Left ventricle myocardium inferior (tissue), 1 donor: ENCODE measurements at regions not wholly inside any gene's neighbourhood (a gene's known extent, or its start where the extent isn't known, plus 50 kb on each side); places are given as distances from the start of the nearest gene placed in this dataset.

Source experiments
- DNase-seq: peaks from one replicate; pipeline ENCODE4 v3.0.0-alpha.2; 2020
- H3K27ac ChIP-seq: fragments of 200-600 bp; replicated peaks from 2 replicates; pipeline ENCODE4 v1.8.0; 2021
- H3K27me3 ChIP-seq: fragments of 200-600 bp; 2 replicates; pipeline ENCODE4 v1.8.0; 2021; ENCODE audit warnings: low read depth
- H3K36me3 ChIP-seq: fragments of 200-600 bp; 2 replicates; pipeline ENCODE4 v1.8.0; 2021
- H3K4me1 ChIP-seq: fragments of 200-600 bp; 2 replicates; pipeline ENCODE4 v1.8.0; 2021
- H3K4me3 ChIP-seq: fragments of 200-600 bp; 2 replicates; pipeline ENCODE4 v1.8.0; 2021; ENCODE audit warnings: mild to moderate bottlenecking, moderate library complexity
- H3K9me3 ChIP-seq: fragments of 200-600 bp; replicated peaks from 2 replicates; pipeline ENCODE4 v1.8.0; 2021
- CTCF ChIP-seq: fragments of 200-600 bp; IDR thresholded peaks from 2 replicates; pipeline ENCODE4 v1.8.0; 2021; ENCODE audit warnings: antibody characterized with exemption, mild to moderate bottlenecking, borderline replicate concordance
- intact Hi-C: fragments of 100-400 bp; cut with micrococcal nuclease; formaldehyde crosslinking; loops from one replicate; pipeline ENCODE4 v1.11.0; 2022
- donor health status: DM: no; HTN: yes; CAD: no; lungs with severe emphysema.

DNA sequence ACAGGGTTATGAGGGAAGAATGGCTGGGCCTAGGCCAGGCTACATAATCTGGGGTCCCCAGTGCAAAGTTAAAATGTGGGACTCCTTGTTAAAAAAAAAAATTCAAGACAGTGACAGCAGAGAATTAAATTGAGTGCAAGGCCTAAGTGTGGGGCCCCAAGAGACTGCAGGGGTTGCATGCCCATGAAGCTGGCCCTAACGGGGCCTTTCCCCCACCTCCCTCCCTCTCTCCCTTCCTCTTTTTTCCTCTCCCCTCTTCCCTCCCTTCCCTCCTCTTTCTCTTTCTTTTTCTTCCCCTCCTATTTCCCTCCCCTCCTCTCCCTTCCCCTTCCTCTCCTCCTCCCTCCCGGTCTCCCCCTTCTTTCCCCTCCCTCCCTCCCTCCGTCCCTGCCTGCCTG is 266.7 kb downstream of the LMO4 start:
- H3K27ac ChIP-seq = no peak overlapping the region

GRCh38 chr1:87598429-87598828 is 269.7 kb downstream of the LMO4 start:
- no peaks in the 10 kb centered on the region for H3K9me3 ChIP-seq
- no peak overlapping the region for H3K27ac ChIP-seq
- H3K4me3 ChIP-seq = no peak overlapping the region
- DNase-seq = no peak
- H3K27me3 ChIP-seq = no peaks in the 10 kb centered on the region
- H3K4me1 ChIP-seq = no peaks in the 10 kb centered on the region
- intact Hi-C loops = no loop called here
- TF ChIP-seq CTCF = no peak
- no peaks in the 10 kb centered on the region for H3K36me3 ChIP-seq

More for the DNA sequence above, 266.7 kb downstream of the LMO4 start:
- H3K4me1 ChIP-seq = no peaks in the 10 kb centered on the region
- intact Hi-C loops = no loop called here
- no peaks in the 10 kb centered on the region for H3K9me3 ChIP-seq
- no peaks in the 10 kb centered on the region for H3K27me3 ChIP-seq
- no peak for DNase-seq
- no peaks in the 10 kb centered on the region for H3K36me3 ChIP-seq
- no peak for TF ChIP-seq CTCF
- H3K4me3 ChIP-seq = no peak overlapping the region

DNA sequence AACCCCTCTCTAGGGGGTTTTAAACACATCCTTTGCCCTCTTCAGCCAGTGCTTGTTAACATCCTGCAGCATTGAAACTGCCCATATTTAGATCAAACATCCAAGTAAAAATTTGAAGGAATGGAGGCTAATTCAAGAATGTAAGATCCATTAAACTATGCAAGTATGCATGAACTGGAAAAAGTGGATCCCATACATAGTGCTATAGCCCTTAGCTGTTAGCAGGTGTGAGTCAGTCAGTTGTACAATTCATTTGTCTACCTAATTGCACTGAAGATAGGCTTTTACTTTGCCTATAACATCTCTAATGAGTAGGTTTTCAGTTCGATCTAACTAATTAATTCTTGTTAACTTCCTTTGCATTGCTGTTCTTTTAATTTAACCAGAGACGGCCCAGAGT is 270.9 kb downstream of the LMO4 start:
- no peaks in the 10 kb centered on the region for H3K36me3 ChIP-seq
- no peaks in the 10 kb centered on the region for H3K9me3 ChIP-seq
- no peak overlapping the region for H3K4me3 ChIP-seq
- intact Hi-C loops = no loop called here
- H3K27ac ChIP-seq = no peak overlapping the region
- H3K27me3 ChIP-seq = peaks cover 7% of the 10 kb centered on the region
- no peak for DNase-seq
- no peak for TF ChIP-seq CTCF
- no peaks in the 10 kb centered on the region for H3K4me1 ChIP-seq

- no peak overlapping the region for H3K27ac ChIP-seq
- H3K36me3 ChIP-seq = no peaks in the 10 kb centered on the region
- no peak for TF ChIP-seq CTCF
- H3K4me3 ChIP-seq = no peak overlapping the region
- peaks cover 7% of the 10 kb centered on the region for H3K27me3 ChIP-seq
- DNase-seq = no peak
- intact Hi-C loops = no loop called here
- no peaks in the 10 kb centered on the region for H3K4me1 ChIP-seq
- H3K9me3 ChIP-seq = peaks cover 5% of the 10 kb centered on the region
Measured at GRCh38 chr1:87600055-87600850, 271.6 kb downstream of the LMO4 start.

DNA sequence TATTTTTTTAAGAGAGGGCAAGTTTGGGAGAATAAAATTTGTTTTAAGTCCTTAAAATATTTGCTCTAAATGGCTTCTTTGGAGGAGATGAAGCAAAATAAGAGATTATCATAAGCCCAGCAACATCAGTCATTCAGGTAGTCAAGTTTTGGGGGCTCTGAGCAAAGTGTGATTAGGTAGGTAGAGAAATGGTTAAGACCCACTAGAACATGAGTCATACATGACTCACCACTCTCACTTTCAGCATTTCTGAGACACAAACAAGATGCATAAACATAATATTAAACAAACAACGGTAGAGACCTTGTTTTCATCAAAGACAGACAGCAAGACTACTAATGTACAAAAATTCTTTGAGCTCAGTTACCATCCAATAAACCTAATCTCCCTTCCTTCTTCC is 272.2 kb downstream of the LMO4 start:
- TF ChIP-seq CTCF = no peak
- Histone ChIP-seq H3K9me3 (peaks cover 11% of the 10 kb centered on the region), H3K27ac (no peak overlapping the region), H3K4me1 (no peaks in the 10 kb centered on the region), H3K4me3 (no peak overlapping the region), H3K36me3 (no peaks in the 10 kb centered on the region), H3K27me3 (peaks cover 7% of the 10 kb centered on the region)
- intact Hi-C loops = no loop called here
- DNase-seq = no peak
